ENCODE measurements at regions not wholly inside any gene's neighbourhood (a gene's known extent, or its start where the extent isn't known, plus 50 kb on each side); places are given as distances from the start of the nearest gene placed in this dataset.

DNA sequence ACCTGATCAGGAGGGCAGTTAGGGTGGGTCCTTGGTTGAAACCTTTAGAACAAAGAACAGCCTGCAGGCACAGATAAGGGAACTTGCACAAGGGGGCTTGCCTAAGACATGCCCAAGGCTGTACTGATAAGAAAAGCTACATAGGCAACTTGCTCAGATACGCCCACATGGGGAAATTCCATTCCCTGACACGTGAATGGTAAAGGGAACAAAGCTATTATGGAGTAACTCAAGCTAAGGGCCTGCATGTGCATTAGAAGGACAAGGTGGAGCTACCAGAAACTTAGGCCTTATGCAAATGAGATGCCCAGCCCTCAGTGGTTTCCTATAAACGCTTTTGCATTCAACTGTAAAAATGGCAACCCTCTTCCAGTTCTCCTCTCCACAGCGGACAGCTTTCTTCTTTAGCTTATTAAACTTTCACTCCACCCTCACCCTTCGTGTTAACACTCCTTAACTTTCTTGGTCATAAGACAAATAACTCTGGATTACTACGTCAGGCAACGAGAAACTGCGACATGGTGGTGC lies 1192.1 kb upstream of the CELF2 start:
- TF ChIP-seq CTCF (IDR thresholded peaks at IDR 0.05; ENCODE audit: extremely low read depth, missing control alignments) = no peak
- DNase-seq (ENCODE audit: low spot score) = no peak

DNA sequence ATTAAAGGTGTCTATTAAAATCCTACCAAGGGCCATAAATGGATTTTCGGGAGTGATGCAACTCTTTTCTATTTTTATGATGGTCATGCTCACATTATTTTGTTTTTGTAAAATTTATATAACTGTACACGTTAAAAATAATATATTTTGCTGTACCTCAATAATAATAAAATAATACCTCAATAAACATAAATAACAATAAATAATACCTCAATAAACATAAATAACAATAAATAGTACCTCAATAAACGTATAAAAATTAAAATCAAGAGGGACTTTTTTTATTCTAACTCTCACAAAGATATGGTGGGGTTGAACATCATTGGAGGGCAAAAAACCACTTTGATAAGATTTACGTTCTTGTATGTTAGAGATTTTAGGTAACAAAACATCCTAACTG lies 1189.6 kb upstream of the CELF2 start:
- no peak for TF ChIP-seq CTCF (IDR thresholded peaks at IDR 0.05; ENCODE audit: extremely low read depth, missing control alignments)
- no peak for DNase-seq (ENCODE audit: low spot score)

DNA sequence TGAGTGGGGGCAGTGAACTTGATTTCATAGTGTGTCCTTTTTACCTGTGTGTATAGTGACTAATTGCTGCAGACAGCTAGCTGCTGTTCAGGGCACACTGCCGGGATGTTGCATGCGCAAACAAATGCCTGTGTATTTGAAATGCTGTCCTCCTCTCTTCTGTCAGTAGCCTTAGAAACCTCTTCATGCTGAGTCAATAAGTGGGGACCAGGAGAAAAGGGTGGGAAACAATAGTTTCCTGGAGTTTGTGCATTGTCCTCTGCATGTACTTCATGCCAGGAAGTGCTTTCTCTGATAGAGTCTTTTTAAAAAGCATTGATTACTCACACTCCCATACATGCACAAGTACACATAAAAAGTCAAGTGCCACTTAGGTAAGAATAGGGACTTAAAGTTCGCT lies 1183.7 kb upstream of the CELF2 start:
- TF ChIP-seq CTCF (IDR thresholded peaks at IDR 0.05; ENCODE audit: extremely low read depth, missing control alignments) = no peak
- DNase-seq (ENCODE audit: low spot score) = no peak

DNA sequence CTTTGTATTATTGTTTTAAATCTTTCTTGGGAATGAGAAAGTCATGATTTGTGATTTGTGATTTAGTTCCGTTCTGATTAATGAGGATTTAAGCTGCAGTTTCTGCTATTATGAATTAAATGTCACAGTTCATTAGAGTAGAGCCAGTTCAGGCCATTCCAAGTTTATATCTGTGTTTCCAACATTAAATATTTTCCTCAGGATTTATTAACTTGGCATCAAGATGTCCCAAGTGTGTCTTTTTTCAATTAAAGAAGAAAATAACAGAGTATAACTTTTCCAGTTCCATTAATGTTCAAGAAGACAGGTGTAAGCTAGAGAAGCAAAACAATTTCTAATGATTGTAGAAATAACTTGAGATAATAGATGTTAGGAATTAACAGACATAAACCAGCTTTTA lies 1183.2 kb upstream of the CELF2 start:
- TF ChIP-seq CTCF (IDR thresholded peaks at IDR 0.05; ENCODE audit: extremely low read depth, missing control alignments) = no peak
- DNase-seq (ENCODE audit: low spot score) = no peak

GRCh38 chr10:9845075-9845474 lies 1172.6 kb upstream of the CELF2 start:
- TF ChIP-seq CTCF (IDR thresholded peaks at IDR 0.05; ENCODE audit: extremely low read depth, missing control alignments) = no peak
- no peak for DNase-seq (ENCODE audit: low spot score)

DNA sequence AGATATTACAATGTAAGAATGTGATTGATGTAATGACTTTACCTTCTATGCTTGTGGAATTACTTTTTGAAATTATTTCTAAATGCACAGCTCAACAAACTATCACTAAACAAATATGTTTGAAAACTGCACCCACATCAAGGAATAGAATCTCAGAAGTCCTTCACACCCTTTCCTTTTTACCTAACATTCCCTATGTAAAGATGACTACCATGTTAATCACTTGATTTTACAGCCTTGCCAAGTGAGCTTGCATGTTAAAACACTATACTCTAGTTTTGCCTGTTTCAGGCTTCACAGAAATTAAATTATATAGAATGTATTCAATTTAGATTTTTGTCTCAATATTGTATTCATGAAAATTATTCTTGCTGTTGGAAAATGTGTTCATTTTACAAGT lies 1169.4 kb upstream of the CELF2 start:
- TF ChIP-seq CTCF (IDR thresholded peaks at IDR 0.05; ENCODE audit: extremely low read depth, missing control alignments) = no peak

GRCh38 chr10:9848981-9849380 lies 1168.7 kb upstream of the CELF2 start:
- DNase-seq (ENCODE audit: low spot score) = no peak
- TF ChIP-seq CTCF (IDR thresholded peaks at IDR 0.05; ENCODE audit: extremely low read depth, missing control alignments) = no peak

More for the DNA sequence above, 1169.4 kb upstream of the CELF2 start:
- no peak for DNase-seq (ENCODE audit: low spot score)

Measured in GM20000 (cell line).